IMR-90 (cell line): ENCODE measurements at regions not wholly inside any gene's neighbourhood (a gene's known extent, or its start where the extent isn't known, plus 50 kb on each side); places are given as distances from the start of the nearest gene placed in this dataset.
A peak's percentile ranks its signal among the peaks of the same experiment; 100 is the strongest.

Experiments used
- ATAC-seq: fragments of 200-7000 bp; cut with Tn5 transposase; 2 replicates; pipeline ENCODE4 v1.9.1; 2020; ENCODE audit warnings: low read depth, mild to moderate bottlenecking, moderate library complexity
- BruUV-seq: library from RNA; stranded (reverse); fragments of 400-500 nt; replicated peaks from 2 replicates; lab custom pipeline; 2021; lab: Mats Ljungman, UMichigan
- CTCF ChIA-PET: fragments of 300-600 bp; formaldehyde crosslinking; extraction: SDS; loops from one replicate; lab custom pipeline; 2021; ENCODE audit warnings: antibody characterized with exemption; lab: Yijun Ruan, JAX
- POLR2A ChIA-PET: fragments of 300-600 bp; sonication (Branson Sonifier 250); formaldehyde crosslinking; loops from one replicate; lab custom pipeline; 2022; ENCODE audit warnings: antibody characterized with exemption; ENCODE audit not compliant: unreplicated experiment; lab: Charles Lee
- DNase-seq: peaks from one replicate; pipeline ENCODE4 v3.0.0; 2013
- H2AFZ ChIP-seq: replicated peaks from 2 replicates; pipeline ENCODE3; 2013; ENCODE audit warnings: low read length, mild to moderate bottlenecking; ENCODE audit not compliant: poor library complexity
- H2AK5ac ChIP-seq: 2 replicates; pipeline ENCODE4 v1.6.1; 2013; ENCODE audit warnings: low read depth, low read length, inconsistent platforms
- H2AK9ac ChIP-seq: replicated peaks from 2 replicates; pipeline ENCODE3; 2013; ENCODE audit warnings: mild to moderate bottlenecking, low read depth, low read length, moderate library complexity; ENCODE audit not compliant: poor library complexity
- H2BK120ac ChIP-seq: 2 replicates; pipeline ENCODE4 v1.6.1; 2013; ENCODE audit warnings: low read depth, low read length, inconsistent platforms
- H2BK15ac ChIP-seq: 3 replicates; pipeline ENCODE4 v1.6.1; 2013; ENCODE audit warnings: low read depth, low read length, inconsistent platforms
- H2BK20ac ChIP-seq: 2 replicates; pipeline ENCODE4 v1.6.1; 2013; ENCODE audit warnings: low read depth, mild to moderate bottlenecking, inconsistent platforms, low read length, moderate library complexity
- H2BK5ac ChIP-seq: 2 replicates; pipeline ENCODE4 v1.6.1; 2013; ENCODE audit warnings: mild to moderate bottlenecking, low read depth, low read length, inconsistent platforms; ENCODE audit not compliant: poor library complexity, severe bottlenecking
- H3K14ac ChIP-seq: replicated peaks from 2 replicates; pipeline ENCODE4 v1.6.1; 2013; ENCODE audit warnings: low read depth, low read length, inconsistent platforms
- H3K18ac ChIP-seq: 2 replicates; pipeline ENCODE4 v1.6.1; 2013; ENCODE audit warnings: low read depth, low read length, control low read depth
- H3K23ac ChIP-seq: 2 replicates; pipeline ENCODE4 v1.6.1; 2013; ENCODE audit warnings: low read depth, low read length, inconsistent platforms
- H3K27ac ChIP-seq: 2 replicates; pipeline ENCODE4 v1.5.1; 2013; ENCODE audit warnings: mild to moderate bottlenecking, control low read depth, low read length; ENCODE audit not compliant: insufficient read depth
- H3K27me3 ChIP-seq: 2 replicates; pipeline ENCODE4 v1.6.1; 2013; ENCODE audit warnings: low read length; ENCODE audit not compliant: control insufficient read depth, insufficient read depth
- H3K36me3 ChIP-seq: 2 replicates; pipeline ENCODE4 v1.6.1; 2013; ENCODE audit warnings: low read length, mixed read lengths; ENCODE audit not compliant: control insufficient read depth, insufficient read depth
- H3K4ac ChIP-seq: 2 replicates; pipeline ENCODE4 v1.6.1; 2013; ENCODE audit warnings: low read depth, low read length, inconsistent platforms
- H3K4me1 ChIP-seq: 2 replicates; pipeline ENCODE4 v1.6.1; 2013; ENCODE audit warnings: low read length, mixed read lengths; ENCODE audit not compliant: control insufficient read depth, insufficient read depth
- H3K4me2 ChIP-seq: 2 replicates; pipeline ENCODE4 v1.6.1; 2013; ENCODE audit warnings: low read depth, mild to moderate bottlenecking, control low read depth, low read length, moderate library complexity
- H3K4me3 ChIP-seq: 2 replicates; pipeline ENCODE4 v1.5.1; 2013; ENCODE audit warnings: low read depth, mild to moderate bottlenecking, control low read depth, low read length, moderate library complexity; ENCODE audit not compliant: insufficient read depth
- H3K56ac ChIP-seq: 2 replicates; pipeline ENCODE4 v1.6.1; 2013; ENCODE audit warnings: low read length, inconsistent platforms; ENCODE audit not compliant: insufficient read depth; ENCODE audit errors: extremely low read depth
- H3K79me1 ChIP-seq, 2 experiments: 2 replicates each; pipeline ENCODE4 v1.6.1; 2013; ENCODE audit warnings: low read length in 2 of 2, inconsistent platforms in 1 of 2, low read depth in 1 of 2
- H3K9ac ChIP-seq: 2 replicates; pipeline ENCODE4 v1.6.1; 2013; ENCODE audit warnings: low read depth, low read length, control low read depth
- H3K9me1 ChIP-seq: 2 replicates; pipeline ENCODE4 v1.6.1; 2013; ENCODE audit warnings: low read length, inconsistent platforms; ENCODE audit not compliant: insufficient read depth
- H3K9me3 ChIP-seq: 2 replicates; pipeline ENCODE4 v1.6.1; 2013; ENCODE audit warnings: low read length; ENCODE audit not compliant: control insufficient read depth, insufficient read depth
- H4K20me1 ChIP-seq: 2 replicates; pipeline ENCODE4 v1.6.1; 2013; ENCODE audit warnings: low read length, inconsistent platforms; ENCODE audit not compliant: insufficient read depth
- H4K5ac ChIP-seq: 2 replicates; pipeline ENCODE4 v1.6.1; 2013; ENCODE audit warnings: mild to moderate bottlenecking, low read depth, low read length, control low read depth
- H4K8ac ChIP-seq, 2 experiments: 2 replicates each; pipeline ENCODE4 v1.6.1; 2013; ENCODE audit warnings: low read depth in 2 of 2, low read length in 2 of 2, control low read depth in 1 of 2, inconsistent platforms in 1 of 2
- H4K91ac ChIP-seq: 2 replicates; pipeline ENCODE4 v1.6.1; 2013; ENCODE audit warnings: low read depth, low read length, inconsistent platforms; ENCODE audit not compliant: insufficient read depth
- BHLHE40 ChIP-seq: fragments of 150-350 bp; IDR thresholded peaks from 2 replicates; pipeline ENCODE4 v1.6.1; 2016; ENCODE audit warnings: mild to moderate bottlenecking, low read depth, low read length
- CHD1 ChIP-seq: IDR thresholded peaks from 2 replicates; pipeline ENCODE4 v1.6.1; 2012; ENCODE audit warnings: low read depth, low read length, improper control_type of control experiment
- CTCF ChIP-seq: conservative IDR thresholded peaks from 2 replicates; pipeline ENCODE4 v1.5.1; 2012; ENCODE audit warnings: mild to moderate bottlenecking, low read depth, low read length, improper control_type of control experiment
- FOS ChIP-seq: fragments of 150-350 bp; IDR thresholded peaks from 2 replicates; pipeline ENCODE4 v1.6.1; 2016; ENCODE audit warnings: low read depth, low read length
- MAFK ChIP-seq: IDR thresholded peaks from 2 replicates; pipeline ENCODE4 v1.6.1; 2012; ENCODE audit warnings: low read depth, low read length, improper control_type of control experiment
- MXI1 ChIP-seq: IDR thresholded peaks from 2 replicates; pipeline ENCODE4 v1.6.1; 2012; ENCODE audit warnings: low read depth, mild to moderate bottlenecking, low read length, moderate library complexity, borderline replicate concordance
- NFE2L2 ChIP-seq: fragments of 150-350 bp; IDR thresholded peaks from 2 replicates; pipeline ENCODE4 v1.6.1; 2016; ENCODE audit warnings: low read depth, mild to moderate bottlenecking, low read length
- RCOR1 ChIP-seq: IDR thresholded peaks from 2 replicates; pipeline ENCODE4 v1.6.1; 2012; ENCODE audit warnings: mild to moderate bottlenecking, low read length, improper control_type of control experiment; ENCODE audit not compliant: insufficient replicate concordance
- WGBS, 2 experiments: methylation state at CpG; one replicate each; pipeline versions ENCODE4 v1.1.5 to v1.1.7; 2013; ENCODE audit warnings: missing lambda C conversion rate in 2 of 2; ENCODE audit not compliant: insufficient read length in 1 of 2; ENCODE audit errors: extremely low coverage in 2 of 2; 5-methylcytosine and 5-hydroxymethylcytosine counted together
- dilution Hi-C: fragments of 300-500 bp; cut with HindIII; formaldehyde crosslinking; loops from one replicate; pipeline ENCODE4 v1.14.3; 2018; ENCODE audit warnings: low sequenced_read_pairs; ENCODE audit not compliant: unreplicated experiment
- in situ Hi-C: fragments of 300-500 bp; cut with MboI; formaldehyde crosslinking; loops from 3 replicates; pipeline ENCODE4 v1.14.3; 2019; ENCODE audit warnings: low sequenced_read_pairs, inconsistent platforms, mixed read lengths
- intact Hi-C: fragments of 100-400 bp; cut with micrococcal nuclease; formaldehyde crosslinking; loops from 2 replicates; pipeline ENCODE4 v1.10.0; 2022

DNA sequence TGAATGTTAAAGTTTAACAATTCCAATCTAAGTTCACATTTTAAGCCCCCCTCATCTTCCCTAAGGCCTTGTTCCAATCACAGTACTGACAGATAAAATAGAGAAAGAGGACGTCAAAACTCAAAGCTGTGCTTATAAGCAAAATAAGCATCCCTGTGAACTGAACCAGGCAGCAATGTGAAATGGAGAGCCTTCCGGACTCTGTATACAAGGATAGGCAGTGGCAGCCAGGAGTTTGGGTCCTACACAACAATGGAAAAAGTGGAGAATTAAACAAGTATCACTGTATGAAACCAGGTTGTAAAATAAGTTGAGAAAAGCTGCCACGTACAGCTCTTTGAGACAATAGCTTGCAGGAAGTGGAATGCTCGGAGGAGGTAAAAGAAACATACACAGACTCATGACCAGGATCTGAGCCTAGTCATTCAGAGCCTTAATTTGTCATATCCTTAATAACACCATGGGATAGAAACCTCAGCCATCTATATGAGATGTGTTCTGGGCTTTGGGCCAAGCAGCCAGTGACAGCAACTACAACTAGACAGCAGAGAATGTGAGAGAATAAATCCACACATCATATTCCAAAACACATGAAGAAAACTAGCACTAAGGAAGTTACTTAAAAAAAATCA, 55.2 kb upstream of the PALMD start:
- dilution Hi-C loops = no loop called here
- in situ Hi-C loops = no loop called here
- no peaks in the 10 kb centered on the region for H3K9me3 ChIP-seq
- peak overlapping the region; percentile 92 for H2BK120ac ChIP-seq
- peak overlapping the region; percentile 71 to 80 for H4K8ac ChIP-seq
- ChIA-PET POLR2A (no interaction called here), CTCF (no interaction called here)
- H2BK5ac ChIP-seq = peak overlapping the region; percentile 99
- peak overlapping the region; percentile 90 for H4K91ac ChIP-seq
- peak overlapping the region; percentile 40; the same call in 1 of the 2 replicates for H3K9ac ChIP-seq
- DNase-seq (peak; percentile 94), ATAC-seq (peak; percentile 78)
- H3K4me3 ChIP-seq = no peak overlapping the region
- H3K4ac ChIP-seq = peak overlapping the region; percentile 73
- H3K9me1 ChIP-seq = peaks cover 5% of the 10 kb centered on the region; the same call in 1 of the 2 replicates
- H2AK5ac ChIP-seq = no peak overlapping the region
- H2AK9ac ChIP-seq = no peak overlapping the region
- no TSS peak for BruUV-seq
- H3K4me1 ChIP-seq = peaks cover 8% of the 10 kb centered on the region
- peak overlapping the region; percentile 93 for H3K14ac ChIP-seq
- peak overlapping the region; percentile 97 for H3K18ac ChIP-seq
- 38% methylated on average over 1 of the region's 4 CpGs; no CpG with 5 or more reads in 1 of the 2 experiments for WGBS, 2 experiments
- H3K36me3 ChIP-seq = no peaks in the 10 kb centered on the region
- H3K79me1 ChIP-seq = no peaks in the 10 kb centered on the region
- peak overlapping the region; percentile 89 for H4K5ac ChIP-seq
- H3K27me3 ChIP-seq = no peaks in the 10 kb centered on the region
- no peaks in the 10 kb centered on the region for H4K20me1 ChIP-seq
- TF ChIP-seq CHD1 (no peak), BHLHE40 (0 out of 2 replicates have a peak, but pooled peaks have one; percentile 29), CTCF (no peak), FOS (peak; percentile 28; the same call in 1 of the 2 replicates), RCOR1 (no peak), MXI1 (no peak), NFE2L2 (no peak), MAFK (peak; percentile 22; the same call in 1 of the 2 replicates)
- H2BK15ac ChIP-seq = peak overlapping the region; percentile 85
- peak overlapping the region; percentile 68 for H3K56ac ChIP-seq
- peak overlapping the region; percentile 72 for H2BK20ac ChIP-seq
- H3K27ac ChIP-seq = peak overlapping the region; percentile 90
- H3K23ac ChIP-seq = peak overlapping the region; percentile 94; the same call in 1 of the 2 replicates
- peak overlapping the region; percentile 38; the same call in 1 of the 2 replicates for H3K4me2 ChIP-seq
- H2AFZ ChIP-seq = peak overlapping the region; percentile 14
- intact Hi-C loops = no loop called here
